Body of pancreas (tissue), 4 donors: ENCODE measurements at regions not wholly inside any gene's neighbourhood (a gene's known extent, or its start where the extent isn't known, plus 50 kb on each side); places are given as distances from the start of the nearest gene placed in this dataset.

Experiments
- CTCF ChIP-seq, 7 experiments: fragments of 450-650 bp in 4 of 7; fragments of 200-600 bp in 3 of 7; sonication (generic) in 3 of 7; IDR thresholded peaks; one replicate each; pipeline ENCODE4 v1.5.1; 2016 to 2019; ENCODE audit warnings: antibody characterized with exemption in 7 of 7
- POLR2A ChIP-seq, 3 donors: fragments of 450-650 bp; IDR thresholded peaks; one replicate each; pipeline ENCODE4 v1.6.1; 2016; ENCODE audit warnings: antibody characterized with exemption in 3 of 3, mild to moderate bottlenecking in 2 of 3

- TF ChIP-seq CTCF (IDR thresholded peaks at IDR 0.05) (no peak), POLR2A (IDR thresholded peaks at IDR 0.05) (no peak)
These were observed 269.9 kb downstream of the MEF2C start for GRCh38 chr5:88613051-88613450.
